ENCODE measurements at regions not wholly inside any gene's neighbourhood (a gene's known extent, or its start where the extent isn't known, plus 50 kb on each side); places are given as distances from the start of the nearest gene placed in this dataset.
A peak's percentile ranks its signal among the peaks of the same experiment; 100 is the strongest.

DNA sequence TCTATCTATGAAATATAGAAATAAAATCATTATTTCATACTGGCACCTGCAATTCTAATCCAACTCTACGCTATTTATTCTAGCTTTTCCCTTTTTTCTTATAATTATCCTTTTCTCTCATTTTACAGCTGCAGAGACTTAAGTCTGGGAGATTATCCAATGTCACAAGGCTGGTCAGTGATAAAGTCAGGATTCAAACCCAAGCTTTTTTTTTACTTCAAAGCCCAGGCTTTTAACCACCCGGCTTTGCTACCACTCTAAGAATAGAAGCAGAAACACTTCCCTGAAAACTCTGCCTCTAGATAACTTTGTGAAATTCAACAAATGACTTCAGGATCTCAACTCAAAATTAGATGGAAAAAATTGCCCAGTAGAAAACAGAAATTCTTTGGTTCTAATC is 552.5 kb downstream of the IPMK start:
- Histone ChIP-seq H3K4me3 (no peak overlapping the region), H3K27ac (no peak overlapping the region)
- no peak for DNase-seq (ENCODE audit: low spot score)
- TF ChIP-seq, protein P1, sequence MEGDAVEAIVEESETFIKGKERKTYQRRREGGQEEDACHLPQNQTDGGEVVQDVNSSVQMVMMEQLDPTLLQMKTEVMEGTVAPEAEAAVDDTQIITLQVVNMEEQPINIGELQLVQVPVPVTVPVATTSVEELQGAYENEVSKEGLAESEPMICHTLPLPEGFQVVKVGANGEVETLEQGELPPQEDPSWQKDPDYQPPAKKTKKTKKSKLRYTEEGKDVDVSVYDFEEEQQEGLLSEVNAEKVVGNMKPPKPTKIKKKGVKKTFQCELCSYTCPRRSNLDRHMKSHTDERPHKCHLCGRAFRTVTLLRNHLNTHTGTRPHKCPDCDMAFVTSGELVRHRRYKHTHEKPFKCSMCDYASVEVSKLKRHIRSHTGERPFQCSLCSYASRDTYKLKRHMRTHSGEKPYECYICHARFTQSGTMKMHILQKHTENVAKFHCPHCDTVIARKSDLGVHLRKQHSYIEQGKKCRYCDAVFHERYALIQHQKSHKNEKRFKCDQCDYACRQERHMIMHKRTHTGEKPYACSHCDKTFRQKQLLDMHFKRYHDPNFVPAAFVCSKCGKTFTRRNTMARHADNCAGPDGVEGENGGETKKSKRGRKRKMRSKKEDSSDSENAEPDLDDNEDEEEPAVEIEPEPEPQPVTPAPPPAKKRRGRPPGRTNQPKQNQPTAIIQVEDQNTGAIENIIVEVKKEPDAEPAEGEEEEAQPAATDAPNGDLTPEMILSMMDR (IDR thresholded peaks at IDR 0.05) = no peak

DNA sequence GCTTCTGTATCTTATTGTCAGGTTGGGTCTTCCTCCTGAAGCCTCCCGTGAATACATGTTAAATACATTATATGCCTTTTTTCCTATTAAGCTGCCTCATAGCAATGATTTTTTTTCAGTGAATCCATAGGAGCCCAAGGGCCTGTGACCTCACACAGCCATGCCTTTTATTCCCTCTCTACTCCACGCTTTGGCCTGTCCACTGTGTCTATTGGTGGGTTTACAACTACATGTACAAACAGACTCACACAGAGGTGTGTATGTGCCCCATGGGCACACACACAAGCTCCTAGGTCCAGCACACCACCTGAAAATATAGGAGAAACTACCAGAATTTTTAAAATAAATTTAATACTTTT is 560.4 kb downstream of the IPMK start:
- DNase-seq (ENCODE audit: low spot score) = no peak
- TF ChIP-seq, protein P1 (IDR thresholded peaks at IDR 0.05) = no peak
- no peak overlapping the region for H3K27ac ChIP-seq

DNA sequence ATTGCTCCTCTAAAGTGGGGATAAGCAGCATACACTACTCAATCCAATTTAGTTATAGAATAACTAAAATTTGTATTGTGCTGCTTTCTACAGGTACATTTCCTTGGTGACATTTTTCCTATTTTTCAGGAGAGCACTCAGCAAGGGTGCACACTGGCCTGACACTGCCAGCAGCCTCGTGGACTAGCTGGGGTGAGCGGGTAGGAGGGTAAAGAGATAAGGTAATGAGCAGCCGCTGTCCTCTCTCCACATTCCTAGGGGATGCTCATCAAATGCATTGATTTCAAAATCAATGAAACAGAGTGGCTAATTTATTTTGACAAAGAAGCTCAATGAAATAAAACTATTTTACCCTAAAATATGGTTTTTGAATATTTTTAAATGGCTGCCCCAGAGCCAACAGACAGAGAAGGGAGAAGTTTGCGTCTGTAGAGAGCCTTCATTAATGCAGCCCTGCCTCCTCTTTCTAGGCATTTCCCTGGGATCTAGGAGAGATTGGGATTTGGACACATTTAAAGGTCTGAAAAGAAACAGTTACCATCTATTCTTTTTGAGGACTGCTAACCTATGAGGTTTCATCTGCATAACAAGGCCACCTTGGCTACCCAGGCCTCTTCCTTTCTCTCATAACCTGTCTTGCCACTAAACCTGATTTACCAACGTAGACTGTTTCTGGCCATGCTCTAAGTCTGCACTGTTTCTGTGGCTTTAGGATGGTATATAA is 561.0 kb downstream of the IPMK start:
- TF ChIP-seq, protein P1 (IDR thresholded peaks at IDR 0.05) = no peak
- Histone ChIP-seq H3K4me3 (no peak overlapping the region), H3K27ac (no peak overlapping the region)
- DNase-seq (ENCODE audit: low spot score) = no peak

More for the DNA sequence above, 560.4 kb downstream of the IPMK start:
- no peak overlapping the region for H3K4me3 ChIP-seq

DNA sequence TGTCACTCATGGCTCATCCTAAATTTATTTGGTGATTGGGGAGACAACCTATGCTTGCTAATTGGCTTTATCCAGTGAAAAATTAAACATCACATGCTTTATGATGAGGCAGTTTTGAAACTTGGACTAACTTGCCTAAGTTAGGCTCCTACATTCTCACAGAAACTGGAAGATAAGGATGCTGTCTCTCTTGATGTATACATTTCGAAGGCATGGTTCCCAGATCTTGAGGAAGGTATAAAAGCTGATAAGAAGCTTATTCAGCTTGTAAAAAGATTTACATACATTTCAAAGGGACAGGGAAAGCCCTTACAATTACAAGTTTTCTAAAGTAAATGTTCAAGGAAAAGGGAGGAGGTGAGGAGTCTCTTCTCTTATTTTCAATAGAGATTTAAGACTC is 561.7 kb downstream of the IPMK start:
- H3K27ac ChIP-seq = no peak overlapping the region
- TF ChIP-seq, protein P1 (IDR thresholded peaks at IDR 0.05) = no peak
- DNase-seq (ENCODE audit: low spot score) = no peak
- no peak overlapping the region for H3K4me3 ChIP-seq

DNA sequence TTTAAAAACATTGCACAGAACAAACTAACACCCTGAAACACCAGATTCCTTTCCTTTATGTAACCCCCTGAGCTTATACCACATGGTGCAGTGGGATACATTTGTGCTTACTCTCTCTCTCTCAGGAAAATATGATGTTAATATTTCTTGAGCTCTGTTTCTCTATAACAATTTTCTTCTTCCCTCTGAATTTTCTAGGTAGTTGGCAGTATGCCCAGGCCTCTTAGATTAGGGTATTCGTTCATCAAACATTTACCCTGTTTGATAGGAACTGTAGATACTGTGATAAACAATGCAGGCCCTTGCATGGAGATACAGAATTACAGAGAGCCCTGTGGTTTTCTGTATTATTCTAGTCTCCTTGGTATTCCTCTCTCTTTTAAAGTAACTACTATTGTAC is 567.8 kb downstream of the IPMK start:
- no peak for DNase-seq (ENCODE audit: low spot score)
- TF ChIP-seq, protein P1 (IDR thresholded peaks at IDR 0.05) = no peak
- Histone ChIP-seq H3K27ac (no peak overlapping the region), H3K4me3 (no peak overlapping the region)

DNA sequence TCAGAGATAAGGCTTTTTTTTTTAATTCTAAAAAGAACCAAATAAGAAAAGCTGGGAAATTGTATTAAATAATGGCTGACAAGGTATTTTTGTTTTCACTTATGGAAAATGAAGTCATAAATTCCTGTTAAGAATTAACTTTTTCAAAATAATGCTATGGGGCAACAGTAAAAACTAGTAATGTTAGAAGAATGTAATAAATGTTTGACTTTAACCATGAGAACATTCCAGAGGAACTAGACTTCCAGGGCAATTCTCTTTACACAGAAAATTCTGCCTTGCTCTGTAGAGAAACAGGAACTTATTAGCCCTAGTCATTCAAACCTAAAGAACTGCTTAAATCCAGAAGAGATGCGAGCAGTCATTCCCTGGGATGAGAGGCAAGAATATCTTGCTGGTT is 571.1 kb downstream of the IPMK start:
- Histone ChIP-seq H3K27ac (peak overlapping the region in 1 of 2 donors; percentile 88), H3K4me3 (no peak overlapping the region)
- DNase-seq (ENCODE audit: low spot score) = no peak
- TF ChIP-seq, protein P1 (IDR thresholded peaks at IDR 0.05) = no peak

DNA sequence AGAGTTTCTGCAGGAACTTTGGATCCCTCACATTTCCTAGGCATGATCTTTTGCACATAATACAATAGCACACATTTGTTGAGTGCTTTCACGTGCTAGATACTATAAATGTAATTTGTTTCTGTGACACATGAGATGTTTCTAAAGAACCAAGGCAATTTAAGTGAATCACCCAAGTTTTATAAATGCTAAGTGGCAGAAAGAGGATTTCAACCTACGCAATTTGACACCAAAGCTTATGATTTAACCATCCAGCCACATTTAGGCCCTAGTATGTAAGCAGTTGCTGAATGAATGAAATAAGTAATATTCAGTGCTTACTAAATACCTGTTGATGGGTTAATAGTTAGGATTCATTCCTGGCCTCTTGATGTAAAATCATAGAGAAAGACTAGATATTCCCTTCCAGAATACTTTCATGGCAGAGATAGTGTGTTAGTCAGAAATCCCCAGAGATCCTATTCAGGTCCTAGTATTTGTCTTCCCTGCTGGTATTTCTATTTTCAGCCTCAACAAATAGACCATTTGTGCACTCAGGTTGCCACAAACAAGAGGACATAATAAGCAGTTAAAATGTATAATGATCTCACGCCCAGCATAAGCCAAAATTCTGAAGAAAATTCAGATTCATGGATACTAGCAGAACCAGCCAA is 572.6 kb downstream of the IPMK start:
- Histone ChIP-seq H3K4me3 (no peak overlapping the region), H3K27ac (peak overlapping the region in 1 of 2 donors; percentile 33)
- TF ChIP-seq, protein P1 (IDR thresholded peaks at IDR 0.05) = no peak
- no peak for DNase-seq (ENCODE audit: low spot score)

Data from coronary artery (tissue), 2 donors.